ENCODE measurements at regions not wholly inside any gene's neighbourhood (a gene's known extent, or its start where the extent isn't known, plus 50 kb on each side); places are given as distances from the start of the nearest gene placed in this dataset.

DNA sequence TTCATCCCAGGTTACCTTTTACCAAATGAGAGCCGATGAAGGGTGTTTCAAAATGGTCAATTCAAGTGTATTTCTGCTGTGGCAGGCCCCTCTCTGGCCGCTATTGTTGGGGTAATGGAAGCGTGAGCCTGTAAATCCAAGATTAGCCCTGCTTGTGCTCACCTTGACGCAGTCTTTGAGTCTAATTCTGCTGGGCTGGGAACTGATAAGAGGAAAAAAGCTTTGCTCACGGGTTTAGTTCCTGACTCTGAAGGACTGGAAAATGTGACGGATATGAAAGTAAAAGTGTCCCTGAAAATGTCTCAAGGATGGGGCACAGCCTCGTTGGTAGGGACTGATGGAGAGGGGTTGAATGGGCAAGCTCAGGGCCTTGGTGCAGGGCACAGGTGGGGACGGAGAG is 125.9 kb upstream of the GALNT2 start:
- Histone ChIP-seq H3K4me3 (ENCODE audit: low read depth, low read length) (no peak overlapping the region), H3K27me3 (ENCODE audit: control insufficient read depth, insufficient read depth, low read length) (no peaks in the 10 kb centered on the region), H3K4me1 (ENCODE audit: control insufficient read depth, insufficient read depth, low read length) (no peaks in the 10 kb centered on the region), H3K36me3 (ENCODE audit: control insufficient read depth, insufficient read depth, low read length) (no peaks in the 10 kb centered on the region), H3K27ac (ENCODE audit: low read depth, low read length) (no peak overlapping the region), H3K9me3 (ENCODE audit: control insufficient read depth, insufficient read depth, low read length) (no peaks in the 10 kb centered on the region)
- DNase-seq (ENCODE audit: low read depth in 4 of 6, low spot score in 6 of 6): no peak
- WGBS (ENCODE audit: insufficient coverage): 90% methylated on average over 6 of the region's 8 CpGs

DNA sequence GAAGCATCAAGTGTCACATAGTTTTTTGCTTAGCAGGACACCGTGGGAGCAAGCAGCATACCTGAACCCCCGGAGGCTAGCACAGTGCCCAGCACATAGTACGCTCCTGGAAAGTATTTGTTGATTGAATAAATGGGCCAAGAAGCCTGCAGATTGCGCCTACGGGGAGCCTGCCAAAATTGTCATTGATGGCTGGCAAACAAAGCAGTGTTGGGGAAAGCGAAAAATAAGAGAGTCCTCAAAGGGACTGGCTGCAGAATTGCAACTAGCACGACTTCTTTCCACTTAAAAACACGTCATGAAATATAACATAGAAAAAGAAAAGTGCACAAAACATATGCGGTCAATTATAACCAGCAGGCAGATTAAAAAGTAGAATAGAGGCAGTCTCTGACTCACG is 125.2 kb upstream of the GALNT2 start:
- 71% methylated on average over 6 of the region's 10 CpGs for whole genome bisulfite sequencing (ENCODE audit: insufficient coverage)
- Histone ChIP-seq H3K4me3 (ENCODE audit: low read depth, low read length) (no peak overlapping the region), H3K4me1 (ENCODE audit: control insufficient read depth, insufficient read depth, low read length) (no peaks in the 10 kb centered on the region), H3K9me3 (ENCODE audit: control insufficient read depth, insufficient read depth, low read length) (no peaks in the 10 kb centered on the region), H3K36me3 (ENCODE audit: control insufficient read depth, insufficient read depth, low read length) (no peaks in the 10 kb centered on the region), H3K27ac (ENCODE audit: low read depth, low read length) (no peak overlapping the region), H3K27me3 (ENCODE audit: control insufficient read depth, insufficient read depth, low read length) (no peaks in the 10 kb centered on the region)
- DNase-seq (ENCODE audit: low read depth in 4 of 6, low spot score in 6 of 6): peak in 1 of 6 donors; percentile 47

DNA sequence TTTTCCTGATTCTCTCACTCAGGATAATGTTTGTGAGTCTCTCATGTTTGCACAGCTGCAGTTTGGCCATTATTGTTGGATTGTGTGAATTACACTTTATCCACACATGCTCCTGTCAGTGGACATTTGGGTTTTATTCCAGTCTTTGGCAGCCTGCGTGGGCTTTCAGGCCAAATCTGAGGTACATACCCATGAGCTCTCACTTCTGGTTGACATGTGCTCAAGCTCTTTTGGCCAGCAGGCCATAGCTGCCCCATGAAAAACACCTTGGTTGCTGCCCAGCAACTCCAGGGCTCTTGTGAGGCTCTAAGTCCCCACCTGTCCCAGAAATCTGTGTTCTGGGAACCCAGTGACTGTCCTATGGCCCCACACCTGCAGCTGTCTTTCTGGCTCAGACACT is 124.5 kb upstream of the GALNT2 start:
- 83% methylated on average over 1 of the region's 1 CpG for WGBS (ENCODE audit: insufficient coverage)
- H3K4me3 ChIP-seq (ENCODE audit: low read depth, low read length): no peak overlapping the region
- H3K36me3 ChIP-seq (ENCODE audit: control insufficient read depth, insufficient read depth, low read length): no peaks in the 10 kb centered on the region
- no peak overlapping the region for H3K27ac ChIP-seq (ENCODE audit: low read depth, low read length)
- no peaks in the 10 kb centered on the region for H3K27me3 ChIP-seq (ENCODE audit: control insufficient read depth, insufficient read depth, low read length)
- no peaks in the 10 kb centered on the region for H3K9me3 ChIP-seq (ENCODE audit: control insufficient read depth, insufficient read depth, low read length)
- peak in 3 of 6 donors; percentile 11 to 54 (median 32) for DNase-seq (ENCODE audit: low read depth in 4 of 6, low spot score in 6 of 6)
- H3K4me1 ChIP-seq (ENCODE audit: control insufficient read depth, insufficient read depth, low read length): no peaks in the 10 kb centered on the region

DNA sequence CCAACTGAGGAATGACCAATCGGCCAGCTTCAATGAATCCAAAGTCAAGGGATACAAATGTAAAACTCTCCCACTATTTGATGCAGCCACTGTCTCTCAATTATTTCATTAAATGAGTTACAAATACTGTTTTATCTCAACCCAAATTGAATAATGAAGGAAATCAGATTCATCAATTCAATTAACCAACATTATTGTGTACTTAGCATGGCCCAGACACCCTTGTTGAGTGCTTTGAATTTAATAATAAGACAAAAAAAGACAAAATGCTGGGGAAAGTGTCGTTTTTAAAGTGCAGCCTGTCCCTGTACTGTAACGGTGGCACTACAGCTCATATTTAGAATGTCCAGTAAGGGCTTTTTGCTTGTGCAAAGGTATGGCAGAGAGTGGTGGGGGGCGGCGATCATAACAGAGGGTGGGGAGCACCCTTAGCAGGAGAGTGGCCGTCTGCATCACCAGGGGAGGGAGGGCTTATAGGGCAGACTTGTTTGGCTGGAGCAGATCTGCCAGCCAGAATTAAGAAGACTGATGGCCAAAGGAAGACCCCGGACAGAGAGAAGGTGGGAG is 123.8 kb upstream of the GALNT2 start:
- no peak overlapping the region for H3K27ac ChIP-seq (ENCODE audit: low read depth, low read length)
- H3K27me3 ChIP-seq (ENCODE audit: control insufficient read depth, insufficient read depth, low read length): no peaks in the 10 kb centered on the region
- H3K4me1 ChIP-seq (ENCODE audit: control insufficient read depth, insufficient read depth, low read length): no peaks in the 10 kb centered on the region
- no peak for DNase-seq (ENCODE audit: low read depth in 4 of 6, low spot score in 6 of 6)
- 85% methylated on average over 5 of the region's 7 CpGs for WGBS (ENCODE audit: insufficient coverage)
- no peaks in the 10 kb centered on the region for H3K9me3 ChIP-seq (ENCODE audit: control insufficient read depth, insufficient read depth, low read length)
- H3K4me3 ChIP-seq (ENCODE audit: low read depth, low read length): no peak overlapping the region
- no peaks in the 10 kb centered on the region for H3K36me3 ChIP-seq (ENCODE audit: control insufficient read depth, insufficient read depth, low read length)

DNA sequence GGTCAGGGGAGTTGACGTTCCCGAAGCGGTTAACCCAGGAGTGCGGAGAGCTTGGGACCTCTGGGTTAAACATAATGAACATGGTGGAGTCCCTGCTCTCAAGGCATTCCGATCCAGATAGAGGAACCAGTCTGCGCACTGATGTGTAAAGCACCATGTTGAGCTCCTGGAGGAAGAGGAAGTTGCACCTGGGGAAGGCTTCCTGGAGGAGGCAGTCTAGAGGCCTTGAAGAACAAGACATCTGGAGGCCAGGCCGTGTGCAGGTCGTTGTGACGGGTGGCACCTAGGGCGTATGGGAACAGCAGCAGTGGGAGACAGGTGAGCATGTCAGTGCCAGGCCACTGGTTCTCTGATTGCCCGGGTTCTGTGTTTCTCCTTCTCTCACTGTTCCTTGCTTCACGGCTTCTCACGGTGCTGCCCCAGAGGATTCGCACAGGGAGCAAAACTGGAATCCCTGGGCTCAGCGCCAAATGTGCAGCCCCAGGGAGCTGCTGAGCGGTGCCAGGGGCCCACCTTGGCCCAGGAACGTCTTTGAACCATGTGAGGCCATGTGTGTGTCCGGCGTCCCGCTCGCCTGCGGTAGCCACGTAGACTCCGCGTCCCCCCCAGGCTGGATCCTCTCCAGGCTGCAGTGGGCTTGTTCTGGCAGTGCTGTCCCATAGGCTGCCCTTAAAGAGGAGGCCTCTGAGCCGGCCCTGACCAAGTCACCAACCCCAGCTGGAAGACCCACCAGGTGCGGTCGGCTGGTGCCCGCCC is 122.9 kb upstream of the GALNT2 start:
- H3K9me3 ChIP-seq (ENCODE audit: control insufficient read depth, insufficient read depth, low read length): no peaks in the 10 kb centered on the region
- WGBS (ENCODE audit: insufficient coverage): 91% methylated on average over 29 of the region's 29 CpGs

DNA sequence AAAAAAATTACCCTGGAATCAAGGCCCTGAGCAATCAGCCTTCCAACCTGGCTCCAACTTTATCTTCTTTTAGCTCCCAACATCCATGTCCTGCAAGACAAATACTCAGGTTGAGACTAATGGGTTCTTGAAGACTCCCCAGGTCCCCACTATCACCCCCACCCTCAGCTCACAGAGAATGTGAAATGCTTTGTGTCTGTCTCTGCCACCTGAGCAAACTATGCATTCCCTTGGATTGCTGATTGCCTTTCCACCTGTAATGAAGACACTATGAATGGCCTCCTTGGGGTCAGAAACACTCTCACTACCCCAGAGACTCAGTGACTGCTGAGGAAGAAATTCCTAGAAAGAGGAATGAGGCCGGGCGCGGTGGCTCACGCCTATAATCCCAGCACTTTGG is 121.2 kb upstream of the GALNT2 start:
- DNase-seq (ENCODE audit: low read depth in 4 of 6, low spot score in 6 of 6): no peak
- Histone ChIP-seq H3K4me3 (ENCODE audit: low read depth, low read length) (no peak overlapping the region), H3K36me3 (ENCODE audit: control insufficient read depth, insufficient read depth, low read length) (no peaks in the 10 kb centered on the region), H3K9me3 (ENCODE audit: control insufficient read depth, insufficient read depth, low read length) (no peaks in the 10 kb centered on the region), H3K4me1 (ENCODE audit: control insufficient read depth, insufficient read depth, low read length) (no peaks in the 10 kb centered on the region), H3K27me3 (ENCODE audit: control insufficient read depth, insufficient read depth, low read length) (no peaks in the 10 kb centered on the region), H3K27ac (ENCODE audit: low read depth, low read length) (no peak overlapping the region)
- WGBS (ENCODE audit: insufficient coverage): no CpG with 5 or more reads among the region's 4 CpGs

More for the DNA sequence above, 122.9 kb upstream of the GALNT2 start:
- Histone ChIP-seq H3K36me3 (ENCODE audit: control insufficient read depth, insufficient read depth, low read length) (no peaks in the 10 kb centered on the region), H3K4me3 (ENCODE audit: low read depth, low read length) (no peak overlapping the region), H3K27me3 (ENCODE audit: control insufficient read depth, insufficient read depth, low read length) (no peaks in the 10 kb centered on the region), H3K27ac (ENCODE audit: low read depth, low read length) (no peak overlapping the region), H3K4me1 (ENCODE audit: control insufficient read depth, insufficient read depth, low read length) (no peaks in the 10 kb centered on the region)
- DNase-seq (ENCODE audit: low read depth in 4 of 6, low spot score in 6 of 6): no peak

DNA sequence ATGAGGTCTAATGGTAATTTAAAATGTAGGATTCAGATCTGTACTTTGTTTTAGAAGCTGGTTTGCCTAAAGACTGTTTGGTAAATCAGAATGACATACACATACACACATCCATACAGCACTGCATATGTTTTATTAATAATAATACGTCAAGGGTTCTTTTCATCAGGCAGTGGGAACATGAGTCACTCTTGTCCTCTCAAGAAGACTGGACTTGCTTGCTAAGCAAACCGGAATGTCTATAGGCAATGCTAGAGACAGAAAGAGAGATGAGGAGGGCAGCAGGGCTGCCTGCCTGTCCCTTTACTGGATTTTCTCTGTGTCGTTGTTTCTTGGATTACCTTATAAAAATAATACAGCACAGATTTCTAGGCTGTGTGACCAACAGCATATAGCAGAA is 119.1 kb upstream of the GALNT2 start:
- Histone ChIP-seq H3K4me1 (ENCODE audit: control insufficient read depth, insufficient read depth, low read length) (no peaks in the 10 kb centered on the region), H3K27me3 (ENCODE audit: control insufficient read depth, insufficient read depth, low read length) (no peaks in the 10 kb centered on the region), H3K36me3 (ENCODE audit: control insufficient read depth, insufficient read depth, low read length) (no peaks in the 10 kb centered on the region), H3K27ac (ENCODE audit: low read depth, low read length) (no peak overlapping the region), H3K9me3 (ENCODE audit: control insufficient read depth, insufficient read depth, low read length) (no peaks in the 10 kb centered on the region), H3K4me3 (ENCODE audit: low read depth, low read length) (no peak overlapping the region)
- WGBS (ENCODE audit: insufficient coverage): 90% methylated on average over 2 of the region's 3 CpGs
- DNase-seq (ENCODE audit: low read depth in 4 of 6, low spot score in 6 of 6): no peak

DNA sequence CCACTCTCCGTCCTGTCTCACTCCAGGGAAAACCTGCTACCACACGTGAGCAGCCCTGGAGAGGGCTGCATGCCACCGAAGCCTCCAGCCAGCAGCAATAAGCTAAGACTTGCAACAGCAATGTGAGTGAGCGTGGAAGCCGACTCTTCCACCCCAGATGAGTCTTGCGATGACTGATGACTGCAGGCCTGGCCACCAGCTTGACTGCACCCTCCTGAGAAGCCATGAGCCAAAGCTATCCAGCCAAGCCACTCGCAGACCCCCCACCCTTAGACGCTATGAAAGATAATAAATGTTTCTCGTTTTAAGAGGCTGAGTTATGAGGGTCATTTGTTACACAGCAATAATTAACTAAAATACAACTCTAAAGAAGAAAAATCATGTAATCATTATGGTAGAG is 118.6 kb upstream of the GALNT2 start:
- Histone ChIP-seq H3K4me3 (ENCODE audit: low read depth, low read length) (no peak overlapping the region), H3K9me3 (ENCODE audit: control insufficient read depth, insufficient read depth, low read length) (no peaks in the 10 kb centered on the region), H3K36me3 (ENCODE audit: control insufficient read depth, insufficient read depth, low read length) (no peaks in the 10 kb centered on the region), H3K4me1 (ENCODE audit: control insufficient read depth, insufficient read depth, low read length) (no peaks in the 10 kb centered on the region), H3K27ac (ENCODE audit: low read depth, low read length) (no peak overlapping the region), H3K27me3 (ENCODE audit: control insufficient read depth, insufficient read depth, low read length) (no peaks in the 10 kb centered on the region)
- WGBS (ENCODE audit: insufficient coverage): 71% methylated on average over 4 of the region's 9 CpGs
- peak in 1 of 6 donors; percentile 33 for DNase-seq (ENCODE audit: low read depth in 4 of 6, low spot score in 6 of 6)

DNA sequence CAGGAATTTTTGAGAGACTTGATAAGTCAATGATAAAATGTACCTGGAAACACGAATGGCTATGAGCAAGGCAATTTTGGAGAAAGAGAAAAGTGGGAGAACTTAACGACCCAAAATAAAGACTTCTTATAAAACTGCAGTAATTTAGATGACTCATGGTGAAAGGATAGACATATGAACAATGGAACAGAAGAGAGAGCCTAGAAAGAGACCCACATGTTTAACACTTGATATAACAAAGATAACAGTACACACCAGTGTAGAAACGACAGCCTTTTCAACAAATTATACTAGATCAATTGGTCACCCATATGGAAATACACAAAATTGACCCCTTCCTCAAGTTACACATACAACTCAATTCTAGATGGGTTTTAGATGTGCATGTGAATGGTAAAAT is 117.5 kb upstream of the GALNT2 start:
- no CpG with 5 or more reads among the region's 3 CpGs for WGBS (ENCODE audit: insufficient coverage)
- DNase-seq (ENCODE audit: low read depth in 4 of 6, low spot score in 6 of 6): no peak
- Histone ChIP-seq H3K27me3 (ENCODE audit: control insufficient read depth, insufficient read depth, low read length) (no peaks in the 10 kb centered on the region), H3K4me1 (ENCODE audit: control insufficient read depth, insufficient read depth, low read length) (no peaks in the 10 kb centered on the region), H3K27ac (ENCODE audit: low read depth, low read length) (no peak overlapping the region), H3K36me3 (ENCODE audit: control insufficient read depth, insufficient read depth, low read length) (no peaks in the 10 kb centered on the region), H3K9me3 (ENCODE audit: control insufficient read depth, insufficient read depth, low read length) (no peaks in the 10 kb centered on the region), H3K4me3 (ENCODE audit: low read depth, low read length) (no peak overlapping the region)

DNA sequence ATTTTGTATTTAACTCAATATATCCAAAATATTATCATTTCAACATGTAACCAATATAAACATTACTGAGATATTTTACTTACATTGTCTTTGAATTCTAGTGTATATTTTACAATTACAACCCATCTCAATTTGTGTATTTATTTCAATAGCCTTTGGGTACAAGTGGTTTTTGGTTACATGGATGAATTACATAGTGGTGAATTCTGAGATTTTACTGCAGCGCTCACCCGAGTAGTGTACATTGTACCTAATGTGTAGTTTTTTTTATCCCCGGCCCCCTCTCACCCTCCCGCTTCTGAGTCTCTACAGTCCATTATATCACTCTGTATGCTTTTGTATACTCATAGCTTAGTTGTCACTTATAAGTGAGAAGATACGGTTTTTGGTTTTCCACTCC is 117.0 kb upstream of the GALNT2 start:
- Histone ChIP-seq H3K9me3 (ENCODE audit: control insufficient read depth, insufficient read depth, low read length) (no peaks in the 10 kb centered on the region), H3K27ac (ENCODE audit: low read depth, low read length) (no peak overlapping the region), H3K4me1 (ENCODE audit: control insufficient read depth, insufficient read depth, low read length) (no peaks in the 10 kb centered on the region), H3K36me3 (ENCODE audit: control insufficient read depth, insufficient read depth, low read length) (no peaks in the 10 kb centered on the region), H3K27me3 (ENCODE audit: control insufficient read depth, insufficient read depth, low read length) (no peaks in the 10 kb centered on the region), H3K4me3 (ENCODE audit: low read depth, low read length) (no peak overlapping the region)
- no CpG with 5 or more reads among the region's 5 CpGs for WGBS (ENCODE audit: insufficient coverage)
- no peak for DNase-seq (ENCODE audit: low read depth in 4 of 6, low spot score in 6 of 6)

All from spinal cord (tissue), 9 donors.